H1 (cell line): ENCODE measurements at regions not wholly inside any gene's neighbourhood (a gene's known extent, or its start where the extent isn't known, plus 50 kb on each side); places are given as distances from the start of the nearest gene placed in this dataset.

Experiments used
- ATF2 ChIP-seq: IDR thresholded peaks from 2 replicates; pipeline ENCODE4 v1.6.1; 2012; ENCODE audit warnings: low read length, inconsistent platforms
- BACH1 ChIP-seq: IDR thresholded peaks from 2 replicates; pipeline ENCODE4 v1.6.1; 2012; ENCODE audit warnings: low read length, improper control_type of control experiment
- BRCA1 ChIP-seq: IDR thresholded peaks from 2 replicates; pipeline ENCODE4 v1.6.1; 2012; ENCODE audit warnings: low read depth, low read length, improper control_type of control experiment
- CHD1 ChIP-seq: IDR thresholded peaks from 2 replicates; pipeline ENCODE4 v1.6.1; 2012; ENCODE audit warnings: low read depth, low read length, improper control_type of control experiment
- CHD2 ChIP-seq: IDR thresholded peaks from 2 replicates; pipeline ENCODE4 v1.6.1; 2012; ENCODE audit warnings: low read length, improper control_type of control experiment
- CREB1 ChIP-seq: IDR thresholded peaks from 2 replicates; pipeline ENCODE4 v1.6.1; 2012; ENCODE audit warnings: inconsistent platforms
- CTCF ChIP-seq, 3 experiments: IDR thresholded peaks; 1 replicate in 2 of 3; 2 replicates in 1 of 3; pipeline versions ENCODE4 v1.5.1 to v1.6.1; 2011; ENCODE audit warnings: low read length in 3 of 3, mild to moderate bottlenecking in 3 of 3, inconsistent platforms in 2 of 3, low read depth in 1 of 3, moderate library complexity in 1 of 3; ENCODE audit not compliant: insufficient read depth in 1 of 3; ENCODE audit errors: control extremely low read depth in 1 of 3
- EP300 ChIP-seq, 2 experiments: IDR thresholded peaks; 1 replicate in 1 of 2; 2 replicates in 1 of 2; pipeline ENCODE4 v1.6.1; 2011 to 2012; ENCODE audit warnings: low read depth in 2 of 2, low read length in 2 of 2, mild to moderate bottlenecking in 2 of 2, borderline replicate concordance in 1 of 2, inconsistent platforms in 1 of 2, moderate library complexity in 1 of 2
- POLR2A ChIP-seq, 2 experiments: IDR thresholded peaks; 1 replicate in 1 of 2; 2 replicates in 1 of 2; pipeline ENCODE4 v1.6.1; 2011; ENCODE audit warnings: low read depth in 2 of 2, low read length in 2 of 2, mild to moderate bottlenecking in 2 of 2; ENCODE audit errors: control extremely low read depth in 1 of 2
- SRF ChIP-seq: IDR thresholded peaks from 2 replicates; pipeline ENCODE4 v1.6.1; 2011; ENCODE audit warnings: mild to moderate bottlenecking, low read depth, low read length, moderate library complexity
- USF2 ChIP-seq: IDR thresholded peaks from 2 replicates; pipeline ENCODE4 v1.6.1; 2011; ENCODE audit warnings: low read length, improper control_type of control experiment
- YY1 ChIP-seq: IDR thresholded peaks from 2 replicates; pipeline ENCODE4 v1.6.1; 2011; ENCODE audit warnings: low read depth, mild to moderate bottlenecking, low read length
- ZNF274 ChIP-seq: IDR thresholded peaks from 2 replicates; pipeline ENCODE4 v1.7.0; 2012; ENCODE audit warnings: low read length, borderline replicate concordance; ENCODE audit errors: extremely low read depth

GRCh38 chr12:38555620-38556591 lies 239.3 kb downstream of the ALG10B start:
- TF ChIP-seq USF2 (no peak), CREB1 (no peak), YY1 (no peak), CHD1 (no peak), CHD2 (no peak), CTCF (IDR thresholded peaks at IDR 0.05; ENCODE audit: control extremely low read depth in 1 of 3, insufficient read depth in 1 of 3, low read depth in 1 of 3, low read length in 3 of 3) (no peak), ATF2 (no peak), EP300 (IDR thresholded peaks at IDR 0.05; ENCODE audit: borderline replicate concordance in 1 of 2, low read depth in 2 of 2, low read length in 2 of 2) (no peak), ZNF274 (no peak), BRCA1 (no peak), POLR2A (IDR thresholded peaks at IDR 0.05; ENCODE audit: control extremely low read depth in 1 of 2, low read depth in 2 of 2, low read length in 2 of 2) (no peak), BACH1 (no peak), SRF (no peak)
